GM18502 (cell line): ENCODE measurements at regions not wholly inside any gene's neighbourhood (a gene's known extent, or its start where the extent isn't known, plus 50 kb on each side); places are given as distances from the start of the nearest gene placed in this dataset.
A peak's percentile ranks its signal among the peaks of the same experiment; 100 is the strongest.

Source experiments
- ATAC-seq: cut with Tn5 transposase; IDR thresholded peaks from one replicate; pipeline ENCODE4 v1.9.1; 2021; ENCODE audit warnings: mild to moderate bottlenecking; ENCODE audit not compliant: unreplicated experiment, poor library complexity

DNA sequence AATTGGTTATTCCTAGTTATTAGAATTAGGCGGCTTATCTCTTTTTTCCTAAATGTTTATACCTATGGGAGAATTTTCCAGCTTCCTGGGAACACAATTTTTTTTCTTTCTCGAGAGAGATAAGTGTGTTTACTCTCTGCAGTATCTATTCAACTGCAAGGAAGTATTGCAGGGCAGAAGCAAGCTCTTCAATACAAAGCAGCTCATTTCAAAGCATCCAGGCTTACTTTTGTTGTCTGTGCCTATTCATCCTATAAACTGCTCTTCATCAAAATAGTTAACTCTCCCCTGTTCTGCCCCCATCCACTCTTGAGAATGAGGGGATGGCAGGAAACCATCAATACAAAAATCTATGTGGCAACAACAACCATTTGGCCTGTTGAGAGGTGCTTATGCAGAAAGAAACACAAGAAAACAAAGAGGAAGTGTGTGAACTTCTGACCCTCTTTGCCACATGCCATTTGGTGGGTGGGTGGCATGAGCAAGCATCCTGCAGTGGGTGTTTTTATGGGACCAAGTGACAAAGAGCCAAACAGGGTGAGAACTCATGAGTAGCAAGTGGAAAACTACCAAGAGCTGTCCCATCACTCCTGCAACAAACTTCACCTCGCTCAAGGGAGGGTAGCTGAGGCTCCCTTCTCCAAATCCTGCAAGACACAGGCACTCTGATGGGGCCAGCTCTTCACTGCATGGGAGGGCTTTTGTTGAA, 50.6 kb upstream of the MRPS6 start:
- ATAC-seq: no peak

GRCh38 chr21:34021726-34022125, 51.7 kb upstream of the MRPS6 start:
- ATAC-seq: no peak

DNA sequence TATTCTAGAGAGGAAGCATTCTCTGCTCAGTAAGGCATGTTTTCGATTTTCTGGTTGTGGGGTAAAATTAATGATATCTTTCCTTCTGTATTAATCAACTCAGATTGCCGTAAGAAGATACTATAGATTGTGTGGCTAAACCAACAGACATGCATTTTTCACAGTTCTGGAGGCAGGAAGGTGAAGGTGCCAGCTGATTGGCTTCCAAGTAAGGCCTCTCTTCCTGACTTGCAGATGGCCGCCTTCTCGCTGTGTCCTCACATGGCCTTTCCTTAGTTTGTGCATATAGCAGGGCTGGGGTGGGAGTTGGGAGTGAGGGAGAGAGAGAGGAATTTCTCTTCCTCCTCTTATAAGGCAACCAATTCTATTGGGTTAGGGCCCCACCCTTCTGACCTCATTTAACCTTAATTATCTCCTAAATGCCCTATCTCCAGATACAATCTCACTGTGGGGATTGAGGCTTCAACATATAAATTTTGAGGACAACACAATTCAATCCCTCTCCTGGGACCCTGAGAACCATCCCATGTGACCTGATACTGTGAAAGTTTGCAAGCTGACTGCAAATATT, 52.3 kb upstream of the MRPS6 start:
- ATAC-seq: no peak

DNA sequence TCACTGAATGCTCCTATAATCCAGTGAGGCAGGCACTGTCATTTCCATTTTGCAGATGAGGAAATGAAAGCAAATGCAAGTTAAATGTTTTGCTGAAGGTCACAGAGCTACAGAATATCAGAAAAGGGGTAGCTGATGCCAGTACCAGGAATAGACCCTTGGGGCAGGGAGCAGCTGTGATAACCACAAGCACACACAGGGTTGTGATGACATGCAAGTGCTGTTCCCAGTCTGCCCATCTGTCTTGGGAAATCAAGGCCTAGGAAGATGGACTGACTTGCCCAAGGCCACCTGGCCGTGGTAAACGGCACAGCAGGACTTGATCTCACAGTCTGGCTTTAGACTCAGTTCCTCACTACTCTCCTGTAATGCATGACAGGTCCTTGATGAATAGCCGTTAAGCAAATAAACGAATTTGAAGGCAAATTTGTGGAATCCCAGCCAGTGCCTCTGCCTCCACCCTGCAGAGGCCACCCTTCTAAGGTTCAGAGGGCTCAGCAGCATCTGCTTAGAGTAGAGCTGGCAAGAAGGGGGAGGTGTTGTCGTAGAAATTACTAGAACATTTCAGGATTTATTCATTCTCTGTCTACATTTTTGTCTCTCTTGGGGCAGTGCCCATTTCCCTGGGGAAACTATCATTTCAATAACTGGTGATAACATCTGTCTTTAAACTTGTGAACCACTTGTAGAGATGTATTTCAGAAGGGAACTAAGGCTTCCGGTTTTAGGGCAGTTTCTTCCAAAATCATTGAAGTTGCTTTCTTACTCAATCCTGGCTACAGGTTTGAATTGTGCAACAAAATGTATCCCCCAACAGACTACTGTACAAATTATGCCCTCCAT, 53.2 kb upstream of the MRPS6 start:
- peak; percentile 42 for ATAC-seq

DNA sequence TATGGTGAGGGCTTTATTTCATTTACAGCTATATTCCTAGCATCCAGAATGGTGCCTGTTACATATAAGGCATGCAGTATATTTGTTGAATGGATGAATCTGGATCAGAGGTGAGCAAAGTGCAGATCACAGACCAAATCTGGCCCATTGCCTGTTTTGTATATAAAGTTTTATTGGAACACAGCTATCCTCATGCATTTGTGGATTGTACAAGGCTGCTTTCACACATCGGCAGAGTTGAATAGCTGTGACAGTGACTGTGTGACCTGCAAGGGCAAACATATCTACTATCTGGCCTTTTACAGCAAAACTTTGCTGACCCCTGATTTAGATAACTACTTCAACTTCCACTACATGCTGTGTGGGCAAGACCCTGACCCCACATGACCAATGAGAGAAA, 54.0 kb upstream of the MRPS6 start:
- no peak for ATAC-seq

DNA sequence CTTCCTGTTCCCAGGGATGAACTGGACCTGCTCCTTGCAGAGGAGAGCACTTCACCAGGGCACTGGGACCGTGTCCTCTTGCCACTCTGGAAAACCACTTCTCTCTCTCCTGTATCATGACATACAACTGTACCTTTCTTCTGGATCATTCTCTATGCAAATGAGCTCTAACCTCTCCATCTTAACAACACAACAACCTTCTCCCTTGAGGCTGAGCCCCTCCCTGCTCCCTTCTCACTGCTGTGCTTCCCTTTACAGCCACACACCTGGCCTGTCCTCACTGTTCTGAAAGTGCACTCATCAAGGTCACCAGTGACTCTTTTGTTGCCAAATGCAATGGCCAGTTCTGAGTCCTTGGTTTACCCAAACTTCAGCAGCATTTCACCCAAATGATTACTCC, 54.5 kb upstream of the MRPS6 start:
- ATAC-seq: no peak

- ATAC-seq: no peak
Observed at GRCh38 chr21:34018185-34018584, 55.2 kb upstream of the MRPS6 start.

DNA sequence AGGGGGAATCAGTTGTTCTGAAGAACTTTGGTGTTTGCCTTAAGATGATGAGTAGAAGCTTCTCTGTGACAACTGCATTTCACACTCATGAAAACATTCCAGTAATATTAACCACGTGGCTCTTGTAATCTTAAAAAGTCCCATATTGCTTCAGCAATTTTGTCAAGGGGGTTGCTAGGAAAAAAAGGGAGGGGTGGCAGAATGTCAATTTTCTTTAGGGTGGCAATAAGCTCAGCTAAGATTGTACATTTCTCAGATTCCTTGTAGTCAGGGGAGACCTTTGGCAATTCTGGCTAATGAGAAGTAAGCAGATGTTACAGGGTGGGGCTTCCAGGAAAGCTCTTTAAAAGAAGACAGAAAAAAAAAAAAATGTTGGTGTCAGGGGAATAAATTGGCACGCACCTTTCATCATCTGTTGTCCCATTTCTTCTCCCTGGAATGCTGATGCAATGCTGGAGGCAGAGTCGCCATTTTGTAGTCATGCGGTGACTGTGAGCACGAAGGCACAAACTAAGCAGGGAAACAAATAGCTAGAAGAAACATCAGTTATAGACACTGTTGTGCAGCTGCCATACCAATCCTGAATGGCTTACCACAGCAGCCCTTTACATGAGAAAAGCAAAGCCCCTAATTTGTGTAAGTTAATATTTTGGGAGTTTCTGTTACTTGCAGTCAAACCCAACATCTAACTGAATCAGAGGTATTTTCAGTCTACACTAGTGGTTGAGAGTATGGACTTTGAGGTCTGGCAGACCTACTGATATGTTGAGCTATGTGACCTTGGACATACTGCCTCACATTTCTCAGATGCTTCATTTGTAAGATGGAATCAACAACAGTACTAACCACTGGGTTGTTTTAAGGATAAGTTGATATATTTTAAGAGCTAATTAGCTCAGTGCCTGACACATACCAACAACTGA, 56.1 kb upstream of the MRPS6 start:
- no peak for ATAC-seq

DNA sequence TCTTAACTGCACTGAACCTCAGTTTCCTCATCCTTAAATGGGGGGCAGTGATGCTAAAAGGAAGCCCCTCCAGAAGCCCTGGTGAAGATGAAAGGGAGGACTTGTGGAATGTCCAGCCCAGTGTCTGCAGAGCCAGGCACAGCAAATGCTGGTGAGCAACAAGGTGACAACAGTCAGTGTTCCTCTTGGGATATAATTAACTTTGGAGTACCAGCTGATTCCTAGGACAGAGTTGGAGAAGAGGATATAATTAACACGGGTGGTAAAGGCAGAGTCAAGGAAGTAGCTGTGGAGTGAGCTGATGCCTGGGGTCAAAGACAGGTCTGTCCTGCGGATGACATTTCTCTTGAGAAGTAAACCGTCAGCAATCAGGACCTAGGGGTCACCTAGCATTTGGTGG, 60.7 kb upstream of the MRPS6 start:
- no peak for ATAC-seq

GRCh38 chr21:34011660-34012059, 61.7 kb upstream of the MRPS6 start:
- no peak for ATAC-seq

- ATAC-seq: no peak
Observed at GRCh38 chr21:34009193-34009592, 64.2 kb upstream of the MRPS6 start.

GRCh38 chr21:34008618-34009017, 64.8 kb upstream of the MRPS6 start:
- ATAC-seq: no peak

DNA sequence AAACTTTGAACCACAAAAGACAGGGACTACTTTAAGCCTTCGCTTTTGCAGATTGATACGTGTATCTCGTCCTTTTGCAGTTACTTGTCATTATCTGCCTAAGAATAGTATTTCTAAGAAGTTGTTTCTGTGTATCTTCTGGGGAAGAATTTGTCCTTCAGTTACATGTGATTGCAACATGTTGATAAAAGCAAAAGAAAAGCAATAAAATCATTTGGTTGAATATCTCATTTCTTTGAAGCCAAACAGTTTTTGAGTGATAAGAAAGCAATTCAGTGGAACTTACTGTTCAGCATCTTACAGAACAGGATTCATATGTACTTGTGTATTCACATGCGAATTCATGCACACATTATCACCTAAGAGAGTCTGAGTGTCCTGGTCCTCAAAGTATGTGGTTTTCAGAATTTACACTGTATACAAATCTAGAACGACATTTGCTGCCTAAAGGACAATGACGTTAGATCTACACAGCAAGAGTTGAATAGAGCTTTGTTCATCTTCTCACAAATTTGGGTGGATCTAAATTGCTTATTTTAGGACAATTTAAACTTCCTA, 66.7 kb upstream of the MRPS6 start:
- ATAC-seq: no peak

DNA sequence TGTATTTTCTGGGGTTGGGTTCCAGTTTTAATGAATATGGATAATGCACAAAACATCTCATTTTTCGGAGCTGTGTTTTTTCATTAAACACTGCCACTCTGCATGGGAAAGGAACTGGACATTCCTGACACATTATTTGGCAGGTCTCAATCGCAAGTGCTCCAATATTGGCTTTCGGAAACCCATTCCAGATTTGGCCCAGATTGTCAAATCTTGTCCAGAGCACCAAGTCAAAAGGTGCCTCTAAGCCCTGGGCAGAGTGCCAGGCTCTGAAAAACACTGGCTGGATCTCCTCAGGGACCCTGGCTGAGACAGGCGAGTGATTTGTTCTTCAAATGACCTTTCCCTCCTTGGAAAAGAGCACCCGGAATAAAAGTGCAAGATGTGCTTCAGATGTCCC, 68.4 kb upstream of the MRPS6 start:
- no peak for ATAC-seq

- ATAC-seq: no peak
Observed at GRCh38 chr21:34004013-34004938, 69.1 kb upstream of the MRPS6 start.

DNA sequence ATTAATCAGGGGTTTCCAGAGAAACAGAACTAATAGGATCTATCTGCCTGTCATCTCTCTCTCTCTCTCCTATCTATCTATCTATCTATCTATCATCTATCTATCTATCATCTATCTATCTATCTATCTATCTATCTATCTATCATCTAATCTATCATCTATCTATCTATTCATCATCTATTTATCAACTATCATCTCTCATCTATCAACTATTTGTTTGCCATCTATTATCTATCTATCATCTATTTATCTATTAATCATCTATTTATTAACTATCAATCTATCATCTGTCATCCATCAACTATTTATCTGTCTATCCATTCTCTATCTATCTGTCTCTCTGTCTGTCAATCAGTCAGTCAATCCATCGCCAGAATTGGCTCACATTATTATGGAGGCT, 70.0 kb upstream of the MRPS6 start:
- ATAC-seq: no peak

GRCh38 chr21:34000375-34000774, 73.0 kb upstream of the MRPS6 start:
- no peak for ATAC-seq

GRCh38 chr21:33998809-33999208, 74.6 kb upstream of the MRPS6 start:
- ATAC-seq: no peak

DNA sequence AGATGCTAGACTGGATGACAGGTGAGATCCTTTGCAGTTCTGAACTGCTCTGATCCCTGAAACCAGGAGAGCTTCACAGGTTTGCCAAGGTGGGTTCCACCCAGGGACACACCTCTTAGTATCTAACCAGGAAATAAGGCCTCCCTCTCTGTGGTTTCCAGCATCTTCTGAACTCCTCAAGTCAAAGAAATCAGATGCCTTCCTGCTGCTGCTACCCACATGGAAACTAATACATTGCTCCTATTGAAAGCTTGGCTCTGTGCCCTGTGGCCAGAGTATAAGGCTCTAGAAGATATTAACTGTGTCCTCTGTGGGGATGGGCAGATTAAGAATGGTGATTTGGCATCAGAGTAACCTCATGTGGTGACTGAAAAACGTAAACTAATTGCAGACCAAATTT, 75.0 kb upstream of the MRPS6 start:
- ATAC-seq: no peak
